GM12878 (cell line): ENCODE measurements at regions not wholly inside any gene's neighbourhood (a gene's known extent, or its start where the extent isn't known, plus 50 kb on each side); places are given as distances from the start of the nearest gene placed in this dataset.

Experiments
- ASH2L ChIP-seq: fragments of 300-600, 200-600 bp; sonication (generic); IDR thresholded peaks from 2 replicates; pipeline ENCODE4 v1.6.1; 2017; ENCODE audit warnings: low read depth, mild to moderate bottlenecking, borderline replicate concordance
- ATF7 ChIP-seq: fragments of 450-650 bp; IDR thresholded peaks from 2 replicates; pipeline ENCODE4 v1.6.1; 2016; ENCODE audit warnings: low read depth, mild to moderate bottlenecking
- BRCA1 ChIP-seq: IDR thresholded peaks from 2 replicates; pipeline ENCODE4 v1.6.1; 2011; ENCODE audit warnings: low read depth, low read length, improper control_type of control experiment
- CBFB ChIP-seq: IDR thresholded peaks from 2 replicates; pipeline ENCODE4 v1.6.1; 2016; ENCODE audit warnings: antibody characterized with exemption, low read depth
- CEBPB ChIP-seq, 2 experiments: fragments of 150-350 bp in 1 of 2; IDR thresholded peaks; 2 replicates each; pipeline ENCODE4 v1.6.1; 2012 to 2014; ENCODE audit warnings: low read depth in 2 of 2, low read length in 2 of 2, borderline replicate concordance in 1 of 2, inconsistent platforms in 1 of 2
- DPF2 ChIP-seq: fragments of 450-650 bp; IDR thresholded peaks from 2 replicates; pipeline ENCODE4 v1.6.1; 2017; ENCODE audit warnings: mild to moderate bottlenecking
- ETV6 ChIP-seq, 2 experiments: fragments of 450-650 bp in 1 of 2; IDR thresholded peaks in 1 of 2; conservative IDR thresholded peaks in 1 of 2; 2 replicates each; pipeline ENCODE4 v1.6.1; 2014; ENCODE audit warnings: antibody characterized with exemption in 1 of 2, borderline replicate concordance in 1 of 2, low read depth in 1 of 2, mild to moderate bottlenecking in 1 of 2, moderate library complexity in 1 of 2
- IKZF1 ChIP-seq: fragments of 450-650 bp; conservative IDR thresholded peaks from 2 replicates; pipeline ENCODE4 v1.6.1; 2017; ENCODE audit warnings: antibody characterized with exemption, mild to moderate bottlenecking
- JUNB ChIP-seq: IDR thresholded peaks from 2 replicates; pipeline ENCODE4 v1.6.1; 2016; ENCODE audit warnings: antibody characterized with exemption, mild to moderate bottlenecking
- KLF5 ChIP-seq: fragments of 450-650 bp; IDR thresholded peaks from 2 replicates; pipeline ENCODE4 v1.6.1; 2014; ENCODE audit warnings: mild to moderate bottlenecking; ENCODE audit not compliant: partially characterized antibody
- MEF2A ChIP-seq: IDR thresholded peaks from 2 replicates; pipeline ENCODE4 v1.6.1; 2011; ENCODE audit warnings: low read depth, mild to moderate bottlenecking, low read length, moderate library complexity; ENCODE audit not compliant: insufficient read depth
- MEF2B ChIP-seq: fragments of 450-650 bp; IDR thresholded peaks from 2 replicates; pipeline ENCODE4 v1.6.1; 2018; ENCODE audit warnings: mild to moderate bottlenecking, moderate library complexity; ENCODE audit not compliant: partially characterized antibody, poor library complexity, severe bottlenecking
- MTA2 ChIP-seq: fragments of 450-650 bp; IDR thresholded peaks from 2 replicates; pipeline ENCODE4 v1.6.1; 2016; ENCODE audit warnings: low read depth, mild to moderate bottlenecking, moderate library complexity
- MYB ChIP-seq: fragments of 150-350 bp; IDR thresholded peaks from 2 replicates; pipeline ENCODE4 v1.6.1; 2014; ENCODE audit warnings: mild to moderate bottlenecking, low read depth, low read length, borderline replicate concordance
- NBN ChIP-seq: fragments of 450-650 bp; IDR thresholded peaks from 2 replicates; pipeline ENCODE4 v1.6.1; 2016
- POLR2A ChIP-seq: IDR thresholded peaks from 2 replicates; pipeline ENCODE4 v1.6.1; 2011; ENCODE audit warnings: low read depth, mild to moderate bottlenecking, low read length
- RELA ChIP-seq: fragments of 450-650 bp; IDR thresholded peaks from 2 replicates; pipeline ENCODE4 v1.8.0; 2014; ENCODE audit warnings: borderline replicate concordance; ENCODE audit not compliant: partially characterized antibody
- STAT1 ChIP-seq: fragments of 450-650 bp; conservative IDR thresholded peaks from 2 replicates; pipeline ENCODE4 v1.6.1; 2014; ENCODE audit warnings: antibody characterized with exemption, mild to moderate bottlenecking
- SUPT20H ChIP-seq: IDR thresholded peaks from 2 replicates; pipeline ENCODE4 v1.6.1; 2011; ENCODE audit warnings: low read depth, mild to moderate bottlenecking, low read length, moderate library complexity, borderline replicate concordance; ENCODE audit not compliant: control insufficient read depth
- TAF1 ChIP-seq: IDR thresholded peaks from 2 replicates; pipeline ENCODE4 v1.6.1; 2011; ENCODE audit warnings: mild to moderate bottlenecking, low read depth, low read length, borderline replicate concordance
- TF ChIP-seq, protein P1 (sequence below): fragments of 450-650 bp; IDR thresholded peaks from 2 replicates; pipeline ENCODE4 v1.6.1; 2017; ENCODE audit warnings: mild to moderate bottlenecking
- TF ChIP-seq, protein P2 (sequence below): fragments of 450-650 bp; IDR thresholded peaks from 2 replicates; pipeline ENCODE4 v1.6.1; 2017; ENCODE audit warnings: low read depth, mild to moderate bottlenecking, moderate library complexity
- TF ChIP-seq, protein P3 (sequence below): fragments of 450-650 bp; IDR thresholded peaks from 2 replicates; pipeline ENCODE4 v1.6.1; 2018; ENCODE audit warnings: borderline replicate concordance, mild to moderate bottlenecking; ENCODE audit not compliant: partially characterized antibody

DNA sequence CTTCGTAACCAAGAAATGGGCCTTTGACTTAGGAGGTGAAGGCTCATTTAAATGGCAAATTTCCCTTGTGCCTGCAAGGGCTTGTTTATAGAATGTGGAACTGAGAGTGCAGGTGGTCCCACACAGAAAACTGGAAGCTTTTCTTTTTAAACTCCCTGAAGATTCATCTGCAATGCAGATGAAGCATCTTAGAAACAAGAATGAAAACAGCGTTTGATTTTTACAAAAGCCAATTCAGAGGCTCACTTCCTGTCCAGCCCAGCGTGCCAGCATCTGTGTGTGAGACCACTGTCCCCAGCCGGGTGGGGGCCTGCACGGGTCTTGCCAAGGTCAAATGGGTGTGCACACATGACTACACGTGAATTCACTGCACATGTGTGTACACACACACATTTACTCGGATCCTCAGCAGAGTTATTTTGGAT lies 94.7 kb downstream of the LINGO1 start (continued):
- TF ChIP-seq, protein P1, sequence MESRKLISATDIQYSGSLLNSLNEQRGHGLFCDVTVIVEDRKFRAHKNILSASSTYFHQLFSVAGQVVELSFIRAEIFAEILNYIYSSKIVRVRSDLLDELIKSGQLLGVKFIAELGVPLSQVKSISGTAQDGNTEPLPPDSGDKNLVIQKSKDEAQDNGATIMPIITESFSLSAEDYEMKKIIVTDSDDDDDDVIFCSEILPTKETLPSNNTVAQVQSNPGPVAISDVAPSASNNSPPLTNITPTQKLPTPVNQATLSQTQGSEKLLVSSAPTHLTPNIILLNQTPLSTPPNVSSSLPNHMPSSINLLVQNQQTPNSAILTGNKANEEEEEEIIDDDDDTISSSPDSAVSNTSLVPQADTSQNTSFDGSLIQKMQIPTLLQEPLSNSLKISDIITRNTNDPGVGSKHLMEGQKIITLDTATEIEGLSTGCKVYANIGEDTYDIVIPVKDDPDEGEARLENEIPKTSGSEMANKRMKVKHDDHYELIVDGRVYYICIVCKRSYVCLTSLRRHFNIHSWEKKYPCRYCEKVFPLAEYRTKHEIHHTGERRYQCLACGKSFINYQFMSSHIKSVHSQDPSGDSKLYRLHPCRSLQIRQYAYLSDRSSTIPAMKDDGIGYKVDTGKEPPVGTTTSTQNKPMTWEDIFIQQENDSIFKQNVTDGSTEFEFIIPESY = no peak
- TF ChIP-seq BRCA1 (no peak), IKZF1 (peak; percentile 58; the same call in 1 of the 2 replicates), POLR2A (no peak), NBN (0 out of 2 replicates have a peak, but pooled peaks have one; percentile 20), STAT1 (no peak), MEF2B (peak; percentile 37), KLF5 (no peak), JUNB (no peak), TAF1 (no peak), ASH2L (no peak), MTA2 (peak; percentile 59), DPF2 (peak; percentile 67), CBFB (no peak), MEF2A (0 out of 2 replicates have a peak, but pooled peaks have one; percentile 31), ETV6 (conservative IDR thresholded peaks at IDR 0.05 in 1 of 2, IDR thresholded peaks at IDR 0.05 in 1 of 2; ENCODE audit: borderline replicate concordance in 1 of 2, low read depth in 1 of 2) (no peak), RELA (no peak), ATF7 (no peak), MYB (no peak), CEBPB (IDR thresholded peaks at IDR 0.05; ENCODE audit: borderline replicate concordance in 1 of 2, low read depth in 2 of 2, low read length in 2 of 2) (no peak), SUPT20H (no peak)
- TF ChIP-seq, protein P2, sequence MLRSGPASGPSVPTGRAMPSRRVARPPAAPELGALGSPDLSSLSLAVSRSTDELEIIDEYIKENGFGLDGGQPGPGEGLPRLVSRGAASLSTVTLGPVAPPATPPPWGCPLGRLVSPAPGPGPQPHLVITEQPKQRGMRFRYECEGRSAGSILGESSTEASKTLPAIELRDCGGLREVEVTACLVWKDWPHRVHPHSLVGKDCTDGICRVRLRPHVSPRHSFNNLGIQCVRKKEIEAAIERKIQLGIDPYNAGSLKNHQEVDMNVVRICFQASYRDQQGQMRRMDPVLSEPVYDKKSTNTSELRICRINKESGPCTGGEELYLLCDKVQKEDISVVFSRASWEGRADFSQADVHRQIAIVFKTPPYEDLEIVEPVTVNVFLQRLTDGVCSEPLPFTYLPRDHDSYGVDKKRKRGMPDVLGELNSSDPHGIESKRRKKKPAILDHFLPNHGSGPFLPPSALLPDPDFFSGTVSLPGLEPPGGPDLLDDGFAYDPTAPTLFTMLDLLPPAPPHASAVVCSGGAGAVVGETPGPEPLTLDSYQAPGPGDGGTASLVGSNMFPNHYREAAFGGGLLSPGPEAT = peak; percentile 79
- TF ChIP-seq, protein P3, sequence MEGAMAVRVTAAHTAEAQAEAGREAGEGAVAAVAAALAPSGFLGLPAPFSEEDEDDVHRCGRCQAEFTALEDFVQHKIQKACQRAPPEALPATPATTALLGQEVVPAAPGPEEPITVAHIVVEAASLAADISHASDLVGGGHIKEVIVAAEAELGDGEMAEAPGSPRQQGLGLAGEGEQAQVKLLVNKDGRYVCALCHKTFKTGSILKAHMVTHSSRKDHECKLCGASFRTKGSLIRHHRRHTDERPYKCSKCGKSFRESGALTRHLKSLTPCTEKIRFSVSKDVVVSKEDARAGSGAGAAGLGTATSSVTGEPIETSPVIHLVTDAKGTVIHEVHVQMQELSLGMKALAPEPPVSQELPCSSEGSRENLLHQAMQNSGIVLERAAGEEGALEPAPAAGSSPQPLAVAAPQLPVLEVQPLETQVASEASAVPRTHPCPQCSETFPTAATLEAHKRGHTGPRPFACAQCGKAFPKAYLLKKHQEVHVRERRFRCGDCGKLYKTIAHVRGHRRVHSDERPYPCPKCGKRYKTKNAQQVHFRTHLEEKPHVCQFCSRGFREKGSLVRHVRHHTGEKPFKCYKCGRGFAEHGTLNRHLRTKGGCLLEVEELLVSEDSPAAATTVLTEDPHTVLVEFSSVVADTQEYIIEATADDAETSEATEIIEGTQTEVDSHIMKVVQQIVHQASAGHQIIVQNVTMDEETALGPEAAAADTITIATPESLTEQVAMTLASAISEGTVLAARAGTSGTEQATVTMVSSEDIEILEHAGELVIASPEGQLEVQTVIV = no peak
